ENCODE measurements at regions not wholly inside any gene's neighbourhood (a gene's known extent, or its start where the extent isn't known, plus 50 kb on each side); places are given as distances from the start of the nearest gene placed in this dataset.

DNA sequence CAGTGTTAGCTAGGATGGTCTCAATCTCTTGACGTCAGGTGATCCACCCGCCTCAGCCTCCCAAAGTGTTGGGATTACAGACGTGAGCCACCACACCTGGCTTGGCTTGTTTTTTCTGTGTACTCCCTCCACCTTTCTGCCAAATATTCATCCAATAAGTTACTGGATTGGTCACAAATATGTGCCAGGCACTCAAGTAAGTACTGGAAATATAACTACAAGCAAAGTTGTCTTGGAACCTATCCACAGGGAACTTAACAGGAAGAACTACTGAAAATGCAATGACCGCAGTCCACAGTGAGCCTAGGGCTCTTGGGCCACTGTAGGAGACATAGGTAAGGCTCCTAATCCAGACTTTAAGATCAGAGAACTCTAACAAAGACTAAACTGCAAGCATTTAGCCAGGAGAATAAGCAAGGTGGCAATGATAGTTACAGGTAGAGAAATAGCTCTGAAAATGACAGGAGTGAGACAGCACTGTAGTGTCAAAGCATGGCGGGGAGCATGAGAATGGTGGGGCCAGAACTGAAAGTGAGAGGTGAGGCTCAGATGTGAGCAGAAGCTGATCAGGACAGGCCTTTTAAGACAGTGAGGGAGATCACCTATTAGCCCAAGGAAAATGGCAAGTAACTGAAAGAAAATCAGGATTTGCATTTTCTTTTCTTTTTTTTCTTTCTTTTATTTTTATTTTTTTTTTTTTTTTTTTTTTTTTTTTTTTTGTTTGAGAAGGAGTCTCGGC is 252.1 kb downstream of the RBM43 start:
- TF ChIP-seq GATA2 (IDR thresholded peaks at IDR 0.05; ENCODE audit: low read depth, low read length), result no peak
- no peak for TF ChIP-seq GATA3 (IDR thresholded peaks at IDR 0.05; ENCODE audit: low read depth, low read length)

All from SH-SY5Y (cell line).